SK-N-SH (cell line): ENCODE measurements at regions not wholly inside any gene's neighbourhood (a gene's known extent, or its start where the extent isn't known, plus 50 kb on each side); places are given as distances from the start of the nearest gene placed in this dataset.

Experiments used
- CTCF ChIA-PET: fragments of 300-600, 350-600 bp; formaldehyde crosslinking; extraction: SDS; loops from one replicate; lab custom pipeline; 2021; lab: Yijun Ruan, JAX
- POLR2A ChIA-PET: fragments of 350-600 bp; sonication (Branson Sonifier 250); formaldehyde crosslinking; extraction: SDS; loops from one replicate; lab custom pipeline; 2020; ENCODE audit warnings: antibody characterized with exemption, inconsistent platforms; lab: Yijun Ruan, JAX
- DNase-seq: peaks from one replicate; pipeline ENCODE4 v3.0.0; 2012
- H2AFZ ChIP-seq: fragments of 200-600 bp; sonication (generic); 2 replicates; pipeline ENCODE4 v1.8.1; 2016; ENCODE audit warnings: antibody characterized with exemption, mild to moderate bottlenecking, low read depth
- H3F3A ChIP-seq: fragments of 200-600 bp; sonication (generic); replicated peaks from 2 replicates; pipeline ENCODE3; 2016; ENCODE audit warnings: antibody characterized with exemption, mild to moderate bottlenecking; ENCODE audit not compliant: insufficient read depth
- H3K27ac ChIP-seq, 2 experiments: fragments of 200-500 bp in 1 of 2; fragments of 200-600 bp in 1 of 2; sonication (Bioruptor generic) in 1 of 2; sonication (generic), shearing (Covaris generic) in 1 of 2; 2 replicates each; pipeline versions ENCODE4 v1.5.1 to v1.6.1; 2014 to 2016; ENCODE audit warnings: low read depth in 2 of 2, inconsistent platforms in 1 of 2, low read length in 1 of 2, mild to moderate bottlenecking in 1 of 2, mixed read lengths in 1 of 2
- H3K27me3 ChIP-seq: fragments of 200-600 bp; sonication (generic), shearing (Covaris generic); 2 replicates; pipeline ENCODE4 v1.6.1; 2016; ENCODE audit warnings: mixed run types; ENCODE audit not compliant: insufficient read depth
- H3K36me3 ChIP-seq, 2 experiments: fragments of 200-500 bp in 1 of 2; fragments of 200-600 bp in 1 of 2; sonication (Bioruptor generic) in 1 of 2; sonication (generic) in 1 of 2; replicated peaks in 1 of 2; 2 replicates each; pipeline versions ENCODE3 to v1.5.1; 2014 to 2016; ENCODE audit warnings: low read length in 1 of 2, mild to moderate bottlenecking in 1 of 2; ENCODE audit not compliant: insufficient read depth in 2 of 2, control insufficient read depth in 1 of 2
- H3K4me1 ChIP-seq, 2 experiments: fragments of 200-500 bp in 1 of 2; fragments of 200-600 bp in 1 of 2; sonication (Bioruptor generic) in 1 of 2; sonication (generic), shearing (Covaris generic) in 1 of 2; 2 replicates each; pipeline versions ENCODE4 v1.5.1 to v1.6.1; 2014 to 2016; ENCODE audit warnings: low read depth in 1 of 2, low read length in 1 of 2, mixed run types in 1 of 2; ENCODE audit not compliant: insufficient read depth in 2 of 2, control insufficient read depth in 1 of 2
- H3K4me2 ChIP-seq: fragments of 200-600 bp; sonication (generic), shearing (Covaris generic); 2 replicates; pipeline ENCODE4 v1.6.1; 2017; ENCODE audit warnings: mixed run types
- H3K4me3 ChIP-seq, 2 experiments: fragments of 200-500 bp in 1 of 2; fragments of 200-600 bp in 1 of 2; sonication (Bioruptor generic) in 1 of 2; sonication (generic), shearing (Covaris generic) in 1 of 2; 2 replicates each; pipeline versions ENCODE4 v1.5.1 to v1.8.1; 2014 to 2016; ENCODE audit warnings: low read depth in 2 of 2, inconsistent platforms in 1 of 2, low read length in 1 of 2, mild to moderate bottlenecking in 1 of 2, mixed read lengths in 1 of 2, moderate library complexity in 1 of 2
- H3K79me2 ChIP-seq: fragments of 200-600 bp; sonication (generic); 2 replicates; pipeline ENCODE4 v1.8.1; 2017; ENCODE audit warnings: mild to moderate bottlenecking; ENCODE audit not compliant: insufficient read depth
- H3K9ac ChIP-seq: fragments of 200-600 bp; sonication (generic); 2 replicates; pipeline ENCODE4 v1.6.1; 2017; ENCODE audit warnings: mixed run types
- H3K9me2 ChIP-seq: fragments of 200-600 bp; sonication (generic); 2 replicates; pipeline ENCODE4 v1.6.1; 2017; ENCODE audit warnings: mixed run types
- H3K9me3 ChIP-seq: fragments of 200-600 bp; sonication (generic); 2 replicates; pipeline ENCODE4 v1.6.1; 2017; ENCODE audit warnings: mixed run types, mild to moderate bottlenecking, moderate library complexity
- H4K20me1 ChIP-seq: fragments of 200-600 bp; sonication (generic); 2 replicates; pipeline ENCODE4 v1.6.1; 2017; ENCODE audit warnings: mild to moderate bottlenecking, mixed run types; ENCODE audit not compliant: insufficient read depth
- CHD2 ChIP-seq: fragments of 150-350 bp; IDR thresholded peaks from 2 replicates; pipeline ENCODE4 v1.6.1; 2018; ENCODE audit warnings: low read length; ENCODE audit not compliant: partially characterized antibody
- FOXJ3 ChIP-seq: sonication (generic); formaldehyde crosslinking; IDR thresholded peaks from 2 replicates; pipeline ENCODE4 v1.5.1; 2020; ENCODE audit warnings: mild to moderate bottlenecking, missing genetic modification reagents
- FOXM1 ChIP-seq: IDR thresholded peaks from 2 replicates; pipeline ENCODE4 v1.4.0; 2012; ENCODE audit warnings: low read depth, mild to moderate bottlenecking
- GATA2 ChIP-seq: sonication (generic); formaldehyde crosslinking; IDR thresholded peaks from 2 replicates; pipeline ENCODE4 v1.5.0; 2020; ENCODE audit warnings: mild to moderate bottlenecking, missing genetic modification reagents
- JUND ChIP-seq: IDR thresholded peaks from 2 replicates; pipeline ENCODE4 v1.4.0; 2012
- MXI1 ChIP-seq: IDR thresholded peaks from 2 replicates; pipeline ENCODE4 v1.6.1; 2012; ENCODE audit warnings: mild to moderate bottlenecking, low read depth, low read length, improper control_type of control experiment
- NFIC ChIP-seq: IDR thresholded peaks from 2 replicates; pipeline ENCODE4 v1.4.0; 2012; ENCODE audit warnings: borderline replicate concordance
- NRF1 ChIP-seq: IDR thresholded peaks from 2 replicates; pipeline ENCODE4 v1.6.1; 2012; ENCODE audit warnings: low read depth, mild to moderate bottlenecking, low read length
- POLR2AphosphoS5 ChIP-seq: IDR thresholded peaks from 2 replicates; pipeline ENCODE4 v1.6.1; 2012; ENCODE audit warnings: low read depth, low read length
- RAD21 ChIP-seq: IDR thresholded peaks from 2 replicates; pipeline ENCODE4 v1.6.1; 2012; ENCODE audit warnings: mild to moderate bottlenecking, low read length
- RFX5 ChIP-seq: IDR thresholded peaks from 2 replicates; pipeline ENCODE4 v1.6.1; 2012; ENCODE audit warnings: mild to moderate bottlenecking, improper control_type of control experiment, low read length
- RXRA ChIP-seq: IDR thresholded peaks from 2 replicates; pipeline ENCODE4 v1.4.0; 2012; ENCODE audit warnings: low read depth, mild to moderate bottlenecking, borderline replicate concordance
- SIN3A ChIP-seq: IDR thresholded peaks from 2 replicates; pipeline ENCODE4 v1.6.1; 2012; ENCODE audit warnings: low read depth, mild to moderate bottlenecking, low read length, moderate library complexity, borderline replicate concordance
- TAF1 ChIP-seq: IDR thresholded peaks from 2 replicates; pipeline ENCODE4 v1.6.1; 2012; ENCODE audit warnings: low read depth, mild to moderate bottlenecking, low read length, moderate library complexity, borderline replicate concordance
- TCF12 ChIP-seq: IDR thresholded peaks from 2 replicates; pipeline ENCODE4 v1.4.0; 2012
- YY1 ChIP-seq: IDR thresholded peaks from 2 replicates; pipeline ENCODE4 v1.4.0; 2012; ENCODE audit warnings: low read depth, mild to moderate bottlenecking
- WGBS: methylation state at CpG from one replicate; pipeline ENCODE4 v1.1.6; 2017; ENCODE audit warnings: low lambda C conversion rate; 5-methylcytosine and 5-hydroxymethylcytosine counted together
- TF ChIP-seq, protein P1 (sequence below): IDR thresholded peaks from 2 replicates; pipeline ENCODE4; 2012
- TF ChIP-seq, protein P2 (sequence below): fragments of 200-600 bp; sonication (generic); IDR thresholded peaks from 2 replicates; pipeline ENCODE4 v1.6.1; 2017; ENCODE audit warnings: antibody characterized with exemption, mild to moderate bottlenecking, moderate library complexity
- TF ChIP-seq, protein P3 (sequence below): IDR thresholded peaks from 2 replicates; pipeline ENCODE4 v1.6.1; 2012; ENCODE audit warnings: mild to moderate bottlenecking, low read depth, low read length, moderate library complexity
- TF ChIP-seq, protein P4 (sequence below): fragments of 150-350 bp; IDR thresholded peaks from 2 replicates; pipeline ENCODE4 v1.6.1; 2017; ENCODE audit warnings: antibody characterized with exemption, low read length, low read depth, borderline replicate concordance
- TF ChIP-seq, protein P5 (sequence below): IDR thresholded peaks from 2 replicates; pipeline ENCODE4 v1.4.0; 2012; ENCODE audit warnings: low read depth

DNA sequence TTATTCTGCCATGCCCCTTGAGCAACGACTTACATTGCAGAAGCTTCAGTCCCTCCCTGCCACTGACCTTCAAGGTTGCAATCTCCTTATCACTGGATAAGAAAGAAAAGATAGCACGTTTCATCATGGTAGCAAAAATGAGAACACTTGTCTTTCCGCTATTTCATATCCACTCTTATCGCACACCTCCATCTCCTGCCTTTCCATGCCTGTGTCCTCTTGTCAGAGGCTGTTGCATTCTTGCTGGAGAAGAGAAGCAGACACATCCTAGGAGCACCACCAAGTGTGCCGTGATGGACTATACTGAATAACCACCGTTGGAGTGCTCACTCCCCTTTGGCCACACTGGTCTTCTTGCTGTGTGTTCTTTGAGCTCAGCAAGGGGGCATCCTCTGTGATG lies 230.6 kb upstream of the IRX3 start (continued):
- TF ChIP-seq, protein P1, sequence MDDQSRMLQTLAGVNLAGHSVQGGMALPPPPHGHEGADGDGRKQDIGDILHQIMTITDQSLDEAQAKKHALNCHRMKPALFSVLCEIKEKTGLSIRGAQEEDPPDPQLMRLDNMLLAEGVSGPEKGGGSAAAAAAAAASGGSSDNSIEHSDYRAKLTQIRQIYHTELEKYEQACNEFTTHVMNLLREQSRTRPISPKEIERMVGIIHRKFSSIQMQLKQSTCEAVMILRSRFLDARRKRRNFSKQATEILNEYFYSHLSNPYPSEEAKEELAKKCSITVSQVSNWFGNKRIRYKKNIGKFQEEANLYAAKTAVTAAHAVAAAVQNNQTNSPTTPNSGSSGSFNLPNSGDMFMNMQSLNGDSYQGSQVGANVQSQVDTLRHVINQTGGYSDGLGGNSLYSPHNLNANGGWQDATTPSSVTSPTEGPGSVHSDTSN: no peak
- TF ChIP-seq NFIC (no peak), POLR2AphosphoS5 (no peak), TCF12 (no peak), CHD2 (no peak)
- TF ChIP-seq, protein P2, sequence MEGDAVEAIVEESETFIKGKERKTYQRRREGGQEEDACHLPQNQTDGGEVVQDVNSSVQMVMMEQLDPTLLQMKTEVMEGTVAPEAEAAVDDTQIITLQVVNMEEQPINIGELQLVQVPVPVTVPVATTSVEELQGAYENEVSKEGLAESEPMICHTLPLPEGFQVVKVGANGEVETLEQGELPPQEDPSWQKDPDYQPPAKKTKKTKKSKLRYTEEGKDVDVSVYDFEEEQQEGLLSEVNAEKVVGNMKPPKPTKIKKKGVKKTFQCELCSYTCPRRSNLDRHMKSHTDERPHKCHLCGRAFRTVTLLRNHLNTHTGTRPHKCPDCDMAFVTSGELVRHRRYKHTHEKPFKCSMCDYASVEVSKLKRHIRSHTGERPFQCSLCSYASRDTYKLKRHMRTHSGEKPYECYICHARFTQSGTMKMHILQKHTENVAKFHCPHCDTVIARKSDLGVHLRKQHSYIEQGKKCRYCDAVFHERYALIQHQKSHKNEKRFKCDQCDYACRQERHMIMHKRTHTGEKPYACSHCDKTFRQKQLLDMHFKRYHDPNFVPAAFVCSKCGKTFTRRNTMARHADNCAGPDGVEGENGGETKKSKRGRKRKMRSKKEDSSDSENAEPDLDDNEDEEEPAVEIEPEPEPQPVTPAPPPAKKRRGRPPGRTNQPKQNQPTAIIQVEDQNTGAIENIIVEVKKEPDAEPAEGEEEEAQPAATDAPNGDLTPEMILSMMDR: no peak

DNA sequence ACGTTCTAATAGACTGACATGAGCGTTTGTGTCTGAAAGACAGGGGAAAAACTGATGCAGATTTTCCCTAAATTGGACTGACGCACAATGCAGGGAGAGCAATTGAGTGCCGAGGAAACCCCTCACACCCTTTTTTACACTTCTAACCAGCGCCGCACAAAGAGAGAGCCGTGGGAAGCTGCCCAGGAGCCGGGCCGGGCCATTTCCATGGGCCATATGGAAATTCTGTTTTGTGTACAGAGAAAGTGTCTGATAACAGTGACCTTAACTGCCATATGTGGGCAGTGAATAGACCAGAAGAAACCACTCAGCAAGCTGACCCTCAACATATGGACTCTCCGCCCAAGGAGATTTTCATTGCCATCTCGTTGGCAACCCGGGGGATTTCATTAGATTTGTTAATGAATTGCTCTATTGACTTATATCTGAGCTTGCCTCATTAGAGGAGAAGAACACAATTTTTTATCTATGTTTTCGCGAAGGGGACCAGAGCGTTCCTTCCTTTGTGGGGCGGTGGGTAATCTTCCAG lies 225.9 kb upstream of the IRX3 start:
- no peak overlapping the region for H3K4me2 ChIP-seq
- POLR2A ChIA-PET: no interaction called here
- H3K79me2 ChIP-seq: no peaks in the 10 kb centered on the region
- H3K4me3 ChIP-seq: no peak overlapping the region
- DNase-seq: no peak
- H3K27ac ChIP-seq: no peak overlapping the region
- WGBS: 74% methylated on average over 16 of the region's 16 CpGs
- CTCF ChIA-PET: no interaction called here
- no peak for TF ChIP-seq FOXM1
- no peak for TF ChIP-seq GATA2 (CRISPR knock-in tag)
- no peak for TF ChIP-seq JUND
- TF ChIP-seq, protein P3, sequence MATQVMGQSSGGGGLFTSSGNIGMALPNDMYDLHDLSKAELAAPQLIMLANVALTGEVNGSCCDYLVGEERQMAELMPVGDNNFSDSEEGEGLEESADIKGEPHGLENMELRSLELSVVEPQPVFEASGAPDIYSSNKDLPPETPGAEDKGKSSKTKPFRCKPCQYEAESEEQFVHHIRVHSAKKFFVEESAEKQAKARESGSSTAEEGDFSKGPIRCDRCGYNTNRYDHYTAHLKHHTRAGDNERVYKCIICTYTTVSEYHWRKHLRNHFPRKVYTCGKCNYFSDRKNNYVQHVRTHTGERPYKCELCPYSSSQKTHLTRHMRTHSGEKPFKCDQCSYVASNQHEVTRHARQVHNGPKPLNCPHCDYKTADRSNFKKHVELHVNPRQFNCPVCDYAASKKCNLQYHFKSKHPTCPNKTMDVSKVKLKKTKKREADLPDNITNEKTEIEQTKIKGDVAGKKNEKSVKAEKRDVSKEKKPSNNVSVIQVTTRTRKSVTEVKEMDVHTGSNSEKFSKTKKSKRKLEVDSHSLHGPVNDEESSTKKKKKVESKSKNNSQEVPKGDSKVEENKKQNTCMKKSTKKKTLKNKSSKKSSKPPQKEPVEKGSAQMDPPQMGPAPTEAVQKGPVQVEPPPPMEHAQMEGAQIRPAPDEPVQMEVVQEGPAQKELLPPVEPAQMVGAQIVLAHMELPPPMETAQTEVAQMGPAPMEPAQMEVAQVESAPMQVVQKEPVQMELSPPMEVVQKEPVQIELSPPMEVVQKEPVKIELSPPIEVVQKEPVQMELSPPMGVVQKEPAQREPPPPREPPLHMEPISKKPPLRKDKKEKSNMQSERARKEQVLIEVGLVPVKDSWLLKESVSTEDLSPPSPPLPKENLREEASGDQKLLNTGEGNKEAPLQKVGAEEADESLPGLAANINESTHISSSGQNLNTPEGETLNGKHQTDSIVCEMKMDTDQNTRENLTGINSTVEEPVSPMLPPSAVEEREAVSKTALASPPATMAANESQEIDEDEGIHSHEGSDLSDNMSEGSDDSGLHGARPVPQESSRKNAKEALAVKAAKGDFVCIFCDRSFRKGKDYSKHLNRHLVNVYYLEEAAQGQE: no peak
- no peak for TF ChIP-seq CHD2
- TF ChIP-seq, protein P4, sequence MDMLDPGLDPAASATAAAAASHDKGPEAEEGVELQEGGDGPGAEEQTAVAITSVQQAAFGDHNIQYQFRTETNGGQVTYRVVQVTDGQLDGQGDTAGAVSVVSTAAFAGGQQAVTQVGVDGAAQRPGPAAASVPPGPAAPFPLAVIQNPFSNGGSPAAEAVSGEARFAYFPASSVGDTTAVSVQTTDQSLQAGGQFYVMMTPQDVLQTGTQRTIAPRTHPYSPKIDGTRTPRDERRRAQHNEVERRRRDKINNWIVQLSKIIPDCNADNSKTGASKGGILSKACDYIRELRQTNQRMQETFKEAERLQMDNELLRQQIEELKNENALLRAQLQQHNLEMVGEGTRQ: no peak
- TF ChIP-seq YY1: no peak
- no peak for TF ChIP-seq FOXJ3
- TF ChIP-seq RAD21: no peak
- TF ChIP-seq SIN3A: no peak
- TF ChIP-seq NRF1: no peak
- TF ChIP-seq MXI1: no peak
- TF ChIP-seq, protein P5, sequence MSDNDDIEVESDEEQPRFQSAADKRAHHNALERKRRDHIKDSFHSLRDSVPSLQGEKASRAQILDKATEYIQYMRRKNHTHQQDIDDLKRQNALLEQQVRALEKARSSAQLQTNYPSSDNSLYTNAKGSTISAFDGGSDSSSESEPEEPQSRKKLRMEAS: no peak
- no peak for TF ChIP-seq NFIC
- no peak for TF ChIP-seq TAF1
- TF ChIP-seq RFX5: no peak
- no peak for TF ChIP-seq RXRA
- TF ChIP-seq TCF12: no peak
- TF ChIP-seq, protein P1: no peak
- H3K36me3 ChIP-seq: no peaks in the 10 kb centered on the region
- no peaks in the 10 kb centered on the region; a peak in 2 of 4 replicates for H3K4me1 ChIP-seq
- no peaks in the 10 kb centered on the region for H3K9me3 ChIP-seq
- H3K9me2 ChIP-seq: no peaks in the 10 kb centered on the region
- no peaks in the 10 kb centered on the region for H3K27me3 ChIP-seq
- H3F3A ChIP-seq: no peaks in the 10 kb centered on the region
- no peak overlapping the region for H2AFZ ChIP-seq
- H3K9ac ChIP-seq: no peak overlapping the region
- H4K20me1 ChIP-seq: no peaks in the 10 kb centered on the region
